GM12873 (cell line): ENCODE measurements at regions not wholly inside any gene's neighbourhood (a gene's known extent, or its start where the extent isn't known, plus 50 kb on each side); places are given as distances from the start of the nearest gene placed in this dataset.

Source experiments
- TF ChIP-seq, protein P1 (sequence below): IDR thresholded peaks from 2 replicates; pipeline ENCODE4 v1.5.1; 2012; ENCODE audit warnings: low read depth, mild to moderate bottlenecking, moderate library complexity, low read length, control low read depth; ENCODE audit not compliant: insufficient read depth; ENCODE audit errors: missing control alignments

DNA sequence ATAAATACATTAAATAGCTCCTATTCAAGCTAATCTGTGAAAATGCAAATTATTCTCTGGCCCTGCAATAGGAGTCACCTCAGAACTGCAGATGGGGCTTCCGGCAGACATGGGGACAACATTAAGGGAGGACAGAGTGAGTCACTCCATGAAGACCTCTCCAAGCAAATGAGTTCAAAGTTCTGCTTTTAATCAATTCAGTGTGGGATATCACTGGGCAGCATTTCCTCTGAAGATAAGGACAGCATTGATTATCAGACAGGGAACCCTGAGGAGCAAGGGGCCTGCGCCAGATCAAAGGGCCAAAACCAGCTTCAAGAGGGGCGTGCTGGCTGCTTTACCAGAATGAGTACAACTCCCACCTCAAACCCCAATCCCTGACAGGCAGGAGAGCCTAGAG is 356.9 kb upstream of the KLHL29 start:
- TF ChIP-seq, protein P1, sequence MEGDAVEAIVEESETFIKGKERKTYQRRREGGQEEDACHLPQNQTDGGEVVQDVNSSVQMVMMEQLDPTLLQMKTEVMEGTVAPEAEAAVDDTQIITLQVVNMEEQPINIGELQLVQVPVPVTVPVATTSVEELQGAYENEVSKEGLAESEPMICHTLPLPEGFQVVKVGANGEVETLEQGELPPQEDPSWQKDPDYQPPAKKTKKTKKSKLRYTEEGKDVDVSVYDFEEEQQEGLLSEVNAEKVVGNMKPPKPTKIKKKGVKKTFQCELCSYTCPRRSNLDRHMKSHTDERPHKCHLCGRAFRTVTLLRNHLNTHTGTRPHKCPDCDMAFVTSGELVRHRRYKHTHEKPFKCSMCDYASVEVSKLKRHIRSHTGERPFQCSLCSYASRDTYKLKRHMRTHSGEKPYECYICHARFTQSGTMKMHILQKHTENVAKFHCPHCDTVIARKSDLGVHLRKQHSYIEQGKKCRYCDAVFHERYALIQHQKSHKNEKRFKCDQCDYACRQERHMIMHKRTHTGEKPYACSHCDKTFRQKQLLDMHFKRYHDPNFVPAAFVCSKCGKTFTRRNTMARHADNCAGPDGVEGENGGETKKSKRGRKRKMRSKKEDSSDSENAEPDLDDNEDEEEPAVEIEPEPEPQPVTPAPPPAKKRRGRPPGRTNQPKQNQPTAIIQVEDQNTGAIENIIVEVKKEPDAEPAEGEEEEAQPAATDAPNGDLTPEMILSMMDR: no peak

DNA sequence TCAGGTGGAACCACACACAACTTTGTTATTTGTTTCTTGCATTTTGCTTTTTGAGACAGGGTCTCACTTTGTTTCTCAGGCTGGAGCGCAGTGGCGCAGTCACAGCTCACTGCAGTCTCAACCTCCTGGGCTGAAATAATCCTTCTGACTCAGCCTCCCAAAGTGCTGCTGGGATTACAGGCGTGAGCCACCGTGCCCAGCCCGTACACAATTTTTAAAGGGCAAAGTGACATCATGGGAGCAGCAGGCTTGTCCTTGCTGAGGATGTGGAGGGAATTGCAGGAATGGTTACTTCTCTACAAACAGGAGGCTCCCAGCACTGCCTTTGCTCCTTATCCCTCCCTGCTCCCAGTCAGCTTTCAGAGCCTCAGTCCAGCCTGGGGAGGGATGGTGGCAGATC is 355.9 kb upstream of the KLHL29 start:
- TF ChIP-seq, protein P1: no peak

DNA sequence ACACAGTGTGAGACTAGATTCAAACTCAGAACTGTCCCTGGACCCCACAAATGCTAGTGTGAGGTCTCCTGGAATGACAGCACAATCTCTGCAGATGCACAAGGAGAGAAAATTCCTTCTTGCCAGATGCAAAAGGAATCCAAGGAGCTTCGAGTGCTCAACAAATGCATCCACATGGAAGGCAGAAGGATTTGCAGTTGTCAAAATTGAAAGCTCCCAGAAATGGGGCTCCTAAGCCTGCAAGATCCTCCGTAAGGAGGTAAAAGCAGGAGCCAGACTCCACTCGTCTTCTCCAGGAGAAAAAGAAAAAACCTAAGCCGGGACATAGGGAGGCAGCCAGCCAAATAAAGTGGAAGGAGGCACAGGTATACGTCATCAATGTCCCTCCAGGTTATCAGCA is 355.0 kb upstream of the KLHL29 start:
- TF ChIP-seq, protein P1: no peak

DNA sequence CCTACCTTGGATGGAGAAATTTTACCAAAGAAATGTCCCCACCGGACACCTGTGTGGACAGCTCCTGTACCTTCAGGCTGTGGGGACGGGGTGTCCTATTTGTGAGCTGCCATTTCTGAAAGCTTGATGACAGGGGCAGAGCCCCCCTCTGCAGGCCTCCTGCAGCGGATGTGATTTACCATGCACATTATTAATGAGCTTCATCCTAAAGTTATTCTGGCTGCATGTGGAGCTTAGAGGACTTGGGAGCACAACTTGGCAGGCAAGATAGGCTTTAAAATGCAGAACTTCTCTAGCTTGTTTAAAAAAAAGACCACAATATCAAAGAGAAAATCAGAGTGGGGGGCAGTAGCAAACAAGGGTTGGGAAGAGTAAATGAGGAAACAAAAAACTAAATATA is 350.0 kb upstream of the KLHL29 start:
- TF ChIP-seq, protein P1: no peak

DNA sequence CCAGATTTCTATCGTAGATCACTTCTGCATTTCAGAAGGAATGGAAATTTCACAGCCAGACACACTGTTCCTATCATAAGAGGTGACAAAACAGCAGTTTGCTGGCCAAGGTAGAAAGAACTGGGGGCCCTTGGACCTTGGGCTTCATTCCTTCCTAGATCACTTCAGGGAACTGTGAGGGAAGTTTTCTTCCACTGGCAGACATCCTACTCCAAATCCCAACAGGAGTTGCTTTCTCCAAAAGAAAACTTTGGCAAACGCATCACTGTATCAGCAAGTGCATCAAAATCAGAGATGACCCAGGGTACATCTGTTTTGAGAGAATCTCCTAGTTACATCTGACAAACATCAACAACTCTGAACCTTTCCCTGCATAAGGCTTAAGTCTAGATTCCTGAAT is 348.4 kb upstream of the KLHL29 start:
- TF ChIP-seq, protein P1: no peak

DNA sequence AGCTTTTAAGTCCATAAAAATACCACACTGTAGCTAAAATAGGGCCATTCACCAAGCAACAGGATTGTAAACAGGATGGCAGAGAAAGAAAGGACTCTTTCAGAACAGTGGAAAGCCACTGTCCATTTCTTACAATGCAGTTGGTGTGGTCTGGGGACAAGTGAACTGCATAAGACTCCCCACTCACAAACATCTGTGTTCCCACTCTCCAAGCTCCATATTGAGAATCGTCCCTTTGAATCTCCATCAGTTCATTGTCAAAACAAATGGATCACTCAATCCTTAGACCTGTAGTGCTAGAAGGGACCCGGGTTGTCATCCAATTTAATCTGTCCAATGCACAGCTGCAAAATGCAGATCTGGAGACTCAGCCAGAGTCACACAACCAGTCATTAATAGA is 347.4 kb upstream of the KLHL29 start:
- TF ChIP-seq, protein P1: no peak

DNA sequence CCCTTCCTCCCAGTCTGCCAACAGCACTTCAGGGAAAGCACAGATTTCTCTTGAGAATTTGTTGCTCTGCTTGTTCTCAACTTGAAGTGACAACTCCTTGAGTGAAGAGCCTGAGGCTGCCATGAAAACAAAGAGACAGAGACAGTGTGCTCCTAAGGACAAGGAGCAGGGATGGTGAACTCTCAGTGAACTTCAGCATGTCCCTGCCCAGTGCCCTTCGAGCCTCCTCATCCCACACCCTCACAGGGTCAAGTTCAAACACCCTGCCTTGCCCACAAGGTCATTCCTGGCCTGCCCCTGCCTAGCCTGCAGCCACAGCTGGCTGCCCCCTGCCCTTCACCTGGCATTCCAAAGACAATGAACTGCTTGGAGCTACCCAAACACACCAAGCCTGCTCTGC is 343.5 kb upstream of the KLHL29 start:
- TF ChIP-seq, protein P1: no peak
